Loucy (cell line): ENCODE measurements at regions not wholly inside any gene's neighbourhood (a gene's known extent, or its start where the extent isn't known, plus 50 kb on each side); places are given as distances from the start of the nearest gene placed in this dataset.

ENCODE experiments used
- H2AFZ ChIP-seq: fragments of 200-600 bp; sonication (generic); 2 replicates; pipeline ENCODE4 v1.6.0; 2016; ENCODE audit warnings: antibody characterized with exemption, mild to moderate bottlenecking, low read length, moderate library complexity
- H3F3A ChIP-seq: fragments of 200-600 bp; 2 replicates; pipeline ENCODE4 v1.6.0; 2016; ENCODE audit warnings: antibody characterized with exemption, low read depth, mild to moderate bottlenecking
- H3K27me3 ChIP-seq: fragments of 200-600 bp; sonication (generic); 2 replicates; pipeline ENCODE4 v1.6.1; 2014; ENCODE audit warnings: low read length, mild to moderate bottlenecking; ENCODE audit not compliant: insufficient read depth, poor library complexity, severe bottlenecking
- H3K36me3 ChIP-seq: fragments of 200-600 bp; sonication (generic); 2 replicates; pipeline ENCODE4 v1.6.1; 2016; ENCODE audit warnings: low read length; ENCODE audit not compliant: insufficient read depth
- H3K4me1 ChIP-seq: fragments of 200-600 bp; sonication (generic); 2 replicates; pipeline ENCODE4 v1.5.1; 2014; ENCODE audit warnings: low read length, mild to moderate bottlenecking; ENCODE audit not compliant: insufficient read depth, poor library complexity, severe bottlenecking
- H3K4me2 ChIP-seq: fragments of 200-600 bp; sonication (generic); 2 replicates; pipeline ENCODE4 v1.6.0; 2014; ENCODE audit warnings: antibody characterized with exemption, low read length, low read depth, mild to moderate bottlenecking; ENCODE audit not compliant: poor library complexity, severe bottlenecking
- H3K4me3 ChIP-seq: fragments of 200-600 bp; sonication (generic); 2 replicates; pipeline ENCODE4 v1.5.1; 2014; ENCODE audit warnings: low read length, mild to moderate bottlenecking, mixed read lengths; ENCODE audit not compliant: poor library complexity, severe bottlenecking
- H3K79me2 ChIP-seq: fragments of 200-600 bp; sonication (generic); 2 replicates; pipeline ENCODE4 v1.6.1; 2014; ENCODE audit warnings: low read length; ENCODE audit not compliant: insufficient read depth
- H3K9ac ChIP-seq: fragments of 200-600 bp; sonication (generic); 2 replicates; pipeline ENCODE4 v1.6.0; 2014; ENCODE audit warnings: mild to moderate bottlenecking, low read depth, low read length, moderate library complexity; ENCODE audit not compliant: poor library complexity, severe bottlenecking
- H3K9me2 ChIP-seq: fragments of 200-600 bp; sonication (generic); replicated peaks from 2 replicates; pipeline ENCODE4 v1.6.1; 2016; ENCODE audit warnings: low read depth, low read length, mixed read lengths
- H3K9me3 ChIP-seq: fragments of 200-600 bp; sonication (generic); 2 replicates; pipeline ENCODE4 v1.6.1; 2014; ENCODE audit warnings: mild to moderate bottlenecking, antibody characterized with exemption, low read length, low read depth; ENCODE audit not compliant: insufficient read depth
- H4K20me1 ChIP-seq: fragments of 200-600 bp; sonication (generic); 2 replicates; pipeline ENCODE4 v1.6.0; 2014; ENCODE audit warnings: antibody characterized with exemption, low read length, mild to moderate bottlenecking; ENCODE audit not compliant: insufficient read depth, poor library complexity, severe bottlenecking
- EZH2phosphoT487 ChIP-seq: fragments of 200-600 bp; IDR thresholded peaks from 2 replicates; pipeline ENCODE4 v1.6.1; 2018; ENCODE audit warnings: antibody characterized with exemption, mild to moderate bottlenecking, moderate library complexity, borderline replicate concordance
- TF ChIP-seq, protein P1 (sequence below): fragments of 200-600 bp; sonication (generic); conservative IDR thresholded peaks from 2 replicates; pipeline ENCODE4 v1.5.1; 2014; ENCODE audit warnings: mild to moderate bottlenecking, antibody characterized with exemption, low read length

- H3K27me3 ChIP-seq: no peaks in the 10 kb centered on the region
- no peaks in the 10 kb centered on the region for H3K9me2 ChIP-seq
- no peaks in the 10 kb centered on the region for H4K20me1 ChIP-seq
- H3K4me3 ChIP-seq: no peak overlapping the region
- H3K9ac ChIP-seq: no peak overlapping the region
- H3K4me1 ChIP-seq: no peaks in the 10 kb centered on the region
- H3F3A ChIP-seq: no peaks in the 10 kb centered on the region
- no peak overlapping the region for H2AFZ ChIP-seq
- TF ChIP-seq, protein P1, sequence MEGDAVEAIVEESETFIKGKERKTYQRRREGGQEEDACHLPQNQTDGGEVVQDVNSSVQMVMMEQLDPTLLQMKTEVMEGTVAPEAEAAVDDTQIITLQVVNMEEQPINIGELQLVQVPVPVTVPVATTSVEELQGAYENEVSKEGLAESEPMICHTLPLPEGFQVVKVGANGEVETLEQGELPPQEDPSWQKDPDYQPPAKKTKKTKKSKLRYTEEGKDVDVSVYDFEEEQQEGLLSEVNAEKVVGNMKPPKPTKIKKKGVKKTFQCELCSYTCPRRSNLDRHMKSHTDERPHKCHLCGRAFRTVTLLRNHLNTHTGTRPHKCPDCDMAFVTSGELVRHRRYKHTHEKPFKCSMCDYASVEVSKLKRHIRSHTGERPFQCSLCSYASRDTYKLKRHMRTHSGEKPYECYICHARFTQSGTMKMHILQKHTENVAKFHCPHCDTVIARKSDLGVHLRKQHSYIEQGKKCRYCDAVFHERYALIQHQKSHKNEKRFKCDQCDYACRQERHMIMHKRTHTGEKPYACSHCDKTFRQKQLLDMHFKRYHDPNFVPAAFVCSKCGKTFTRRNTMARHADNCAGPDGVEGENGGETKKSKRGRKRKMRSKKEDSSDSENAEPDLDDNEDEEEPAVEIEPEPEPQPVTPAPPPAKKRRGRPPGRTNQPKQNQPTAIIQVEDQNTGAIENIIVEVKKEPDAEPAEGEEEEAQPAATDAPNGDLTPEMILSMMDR: no peak
- no peak for TF ChIP-seq EZH2phosphoT487
- H3K9me3 ChIP-seq: no peaks in the 10 kb centered on the region
- no peaks in the 10 kb centered on the region for H3K36me3 ChIP-seq
- H3K79me2 ChIP-seq: no peaks in the 10 kb centered on the region
- no peak overlapping the region for H3K4me2 ChIP-seq
These were observed 491.8 kb upstream of the TENM4 start for GRCh38 chr11:79932612-79933011.

- Histone ChIP-seq H3K9me3 (no peaks in the 10 kb centered on the region), H3K4me1 (no peaks in the 10 kb centered on the region), H4K20me1 (no peaks in the 10 kb centered on the region), H3K9me2 (no peaks in the 10 kb centered on the region), H3K79me2 (no peaks in the 10 kb centered on the region), H3K4me3 (no peak overlapping the region), H3F3A (no peaks in the 10 kb centered on the region), H3K27me3 (no peaks in the 10 kb centered on the region), H2AFZ (no peak overlapping the region), H3K36me3 (no peaks in the 10 kb centered on the region), H3K4me2 (no peak overlapping the region), H3K9ac (no peak overlapping the region)
- TF ChIP-seq, protein P1: no peak
- TF ChIP-seq EZH2phosphoT487: no peak
These were observed 490.9 kb upstream of the TENM4 start for GRCh38 chr11:79931692-79932091.

DNA sequence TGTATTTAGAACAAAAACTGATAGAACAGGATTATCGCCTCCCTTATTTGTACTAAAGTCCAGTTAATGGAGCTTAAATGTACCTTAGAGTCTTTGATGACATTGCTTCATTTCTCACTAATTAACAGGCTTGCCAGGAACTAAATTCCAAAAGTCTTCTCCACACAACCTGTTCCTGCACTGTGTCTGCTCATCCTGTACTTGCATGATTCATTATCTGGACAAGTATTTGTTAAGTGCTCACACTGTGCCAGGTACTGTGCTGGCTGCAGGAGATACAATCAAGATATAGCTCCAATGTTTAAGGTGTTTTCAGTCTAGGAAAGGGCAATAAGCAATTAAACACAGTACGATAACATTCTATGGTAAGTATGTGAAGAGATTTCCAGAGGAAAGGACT, 485.9 kb upstream of the TENM4 start:
- Histone ChIP-seq H3K36me3 (no peaks in the 10 kb centered on the region), H3K9ac (no peak overlapping the region), H3K4me3 (no peak overlapping the region), H2AFZ (no peak overlapping the region), H4K20me1 (no peaks in the 10 kb centered on the region), H3K4me2 (no peak overlapping the region), H3K9me2 (no peaks in the 10 kb centered on the region), H3K4me1 (no peaks in the 10 kb centered on the region), H3K79me2 (no peaks in the 10 kb centered on the region), H3K9me3 (no peaks in the 10 kb centered on the region), H3F3A (no peaks in the 10 kb centered on the region), H3K27me3 (no peaks in the 10 kb centered on the region)
- no peak for TF ChIP-seq EZH2phosphoT487
- TF ChIP-seq, protein P1: no peak
